Subcutaneous abdominal adipose tissue (tissue), 5 donors: ENCODE measurements at regions not wholly inside any gene's neighbourhood (a gene's known extent, or its start where the extent isn't known, plus 50 kb on each side); places are given as distances from the start of the nearest gene placed in this dataset.

Experiments
- H3K27ac ChIP-seq: one replicate; pipeline ENCODE4 v1.7.0; 2013; ENCODE audit warnings: low read depth, mild to moderate bottlenecking, inconsistent platforms, low read length, moderate library complexity
- H3K27me3 ChIP-seq, 5 donors: one replicate each; pipeline ENCODE4 v1.7.0; 2013; ENCODE audit warnings: low read length in 5 of 5, inconsistent platforms in 1 of 5; ENCODE audit not compliant: control insufficient read depth in 5 of 5, insufficient read depth in 4 of 5
- H3K36me3 ChIP-seq, 5 donors: one replicate each; pipeline ENCODE4 v1.7.0; 2013; ENCODE audit warnings: low read length in 5 of 5; ENCODE audit not compliant: control insufficient read depth in 5 of 5, insufficient read depth in 5 of 5
- H3K4me1 ChIP-seq, 5 donors: one replicate each; pipeline ENCODE4 v1.7.0; 2013; ENCODE audit warnings: low read length in 5 of 5, mild to moderate bottlenecking in 3 of 5, moderate library complexity in 1 of 5; ENCODE audit not compliant: control insufficient read depth in 5 of 5, insufficient read depth in 5 of 5
- H3K4me3 ChIP-seq, 5 donors: one replicate each; pipeline ENCODE4 v1.7.0; 2013; ENCODE audit warnings: low read length in 5 of 5, low read depth in 1 of 5
- H3K9ac ChIP-seq, 5 donors: one replicate each; pipeline ENCODE4 v1.7.0; 2013; ENCODE audit warnings: low read length in 5 of 5, mild to moderate bottlenecking in 4 of 5, moderate library complexity in 3 of 5
- H3K9me3 ChIP-seq, 5 donors: one replicate each; pipeline ENCODE4 v1.7.0; 2013; ENCODE audit warnings: low read length in 5 of 5; ENCODE audit not compliant: control insufficient read depth in 5 of 5
- donor health status: healthy.
- donor health status: healthy.
- donor health status: healthy.
- donor health status: healthy.
- donor health status: healthy.

DNA sequence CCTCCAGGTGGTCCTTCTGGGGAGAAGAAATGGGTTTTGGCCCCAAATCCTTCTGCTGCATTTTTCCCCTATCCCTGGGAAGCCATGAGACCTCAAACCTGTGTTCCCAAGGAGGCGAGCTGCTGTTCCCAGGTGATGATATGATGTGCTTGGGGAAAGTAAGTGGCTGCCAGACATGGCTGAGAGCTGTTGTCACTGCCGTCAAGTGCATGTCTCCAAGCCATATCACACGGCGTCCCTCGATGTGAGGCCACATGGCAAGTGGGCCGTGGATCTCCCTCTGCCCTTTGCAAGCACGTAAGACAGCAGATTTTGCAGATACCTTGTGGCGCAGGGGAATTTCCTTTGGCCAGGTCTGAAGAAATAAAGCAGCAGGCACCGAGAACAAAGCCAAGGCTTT, 103.7 kb upstream of the CD93 start:
- peaks cover 0 to 7% (median 0%) of the 10 kb centered on the region in 5 donors for H3K27me3 ChIP-seq
- no peak overlapping the region for H3K9ac ChIP-seq
- H3K4me3 ChIP-seq, result no peak overlapping the region
- no peaks in the 10 kb centered on the region for H3K4me1 ChIP-seq
- H3K9me3 ChIP-seq, result no peaks in the 10 kb centered on the region
- no peak overlapping the region for H3K27ac ChIP-seq
- no peaks in the 10 kb centered on the region for H3K36me3 ChIP-seq

DNA sequence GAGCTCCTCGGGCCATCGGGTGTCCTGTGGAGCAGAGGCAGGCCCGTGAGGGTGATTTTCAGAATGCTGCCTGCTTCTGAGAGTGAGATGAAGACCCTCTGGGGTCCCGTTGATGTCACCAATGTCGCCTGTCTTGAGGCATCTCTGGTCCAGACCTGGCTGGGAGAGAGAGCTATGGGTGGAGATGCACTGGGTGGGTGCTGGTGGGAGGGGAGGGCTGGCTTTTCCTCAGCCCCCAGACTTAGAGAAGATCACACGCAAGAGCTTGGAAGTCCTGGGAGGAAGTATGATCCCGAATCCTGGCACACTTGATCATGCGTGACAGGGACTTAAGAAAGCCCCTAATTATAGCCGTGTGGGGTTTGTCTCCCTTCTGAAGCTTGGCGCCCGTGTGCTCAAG, 103.2 kb upstream of the CD93 start:
- H3K4me3 ChIP-seq, result no peak overlapping the region
- no peaks in the 10 kb centered on the region for H3K36me3 ChIP-seq
- H3K9me3 ChIP-seq, result no peaks in the 10 kb centered on the region
- peaks cover 0 to 7% (median 0%) of the 10 kb centered on the region in 5 donors for H3K27me3 ChIP-seq
- H3K9ac ChIP-seq, result no peak overlapping the region
- no peaks in the 10 kb centered on the region for H3K4me1 ChIP-seq
- no peak overlapping the region for H3K27ac ChIP-seq

DNA sequence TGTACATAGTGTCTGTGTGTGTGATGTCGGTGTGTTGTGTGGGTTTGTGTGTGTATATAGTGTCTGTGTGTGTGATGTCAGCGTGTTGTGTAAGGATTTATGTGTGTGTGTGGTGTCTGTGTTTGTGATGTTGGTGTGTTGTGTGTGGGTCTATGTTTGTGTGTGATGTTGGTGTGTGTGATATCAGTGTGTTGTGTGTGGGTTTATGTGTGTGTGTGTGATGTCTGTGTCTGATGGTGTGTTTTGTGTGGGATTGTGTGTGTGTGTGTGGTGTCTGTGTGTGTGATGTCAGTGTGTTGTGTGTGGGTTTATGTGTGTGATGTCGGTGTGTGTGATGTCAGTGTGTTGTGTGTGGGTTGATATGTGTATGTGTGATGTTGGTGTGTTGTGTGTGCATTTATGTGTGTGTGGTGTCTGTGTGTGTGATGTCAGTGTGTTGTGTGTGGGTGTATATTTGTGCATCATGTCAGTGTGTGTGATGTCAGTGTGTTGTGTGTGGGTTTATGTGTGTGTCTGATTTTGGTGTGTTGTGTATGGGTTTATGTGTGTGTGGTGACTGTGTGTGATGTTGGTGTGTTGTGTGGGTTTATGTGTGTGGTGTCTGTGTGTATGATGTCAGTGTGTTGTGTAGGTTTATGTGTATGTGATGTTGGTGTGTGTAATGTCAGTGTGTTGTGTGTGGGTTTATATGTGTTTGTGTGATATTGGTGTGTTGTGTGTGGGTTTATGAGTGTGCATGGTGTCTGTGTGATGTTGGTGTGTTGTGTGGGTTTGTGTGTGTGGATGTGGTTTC, 102.4 kb upstream of the CD93 start:
- Histone ChIP-seq H3K4me1 (no peaks in the 10 kb centered on the region), H3K4me3 (peak overlapping the region in 1 of 5 donors; percentile 48), H3K27ac (no peak overlapping the region), H3K9ac (no peak overlapping the region), H3K36me3 (no peaks in the 10 kb centered on the region), H3K27me3 (peaks cover 0 to 7% (median 0%) of the 10 kb centered on the region in 5 donors), H3K9me3 (no peaks in the 10 kb centered on the region)

GRCh38 chr20:23187751-23188150, 101.6 kb upstream of the CD93 start:
- no peak overlapping the region for H3K27ac ChIP-seq
- H3K36me3 ChIP-seq, result no peaks in the 10 kb centered on the region
- no peak overlapping the region for H3K9ac ChIP-seq
- peaks cover 0 to 7% (median 0%) of the 10 kb centered on the region in 5 donors for H3K27me3 ChIP-seq
- H3K9me3 ChIP-seq, result no peaks in the 10 kb centered on the region
- peak overlapping the region in 1 of 5 donors; percentile 48 for H3K4me3 ChIP-seq
- no peaks in the 10 kb centered on the region for H3K4me1 ChIP-seq

- Histone ChIP-seq H3K4me1 (no peaks in the 10 kb centered on the region), H3K9me3 (no peaks in the 10 kb centered on the region), H3K27me3 (peaks cover 0 to 7% (median 0%) of the 10 kb centered on the region in 5 donors), H3K27ac (no peak overlapping the region), H3K9ac (no peak overlapping the region), H3K36me3 (no peaks in the 10 kb centered on the region), H3K4me3 (no peak overlapping the region)
Measured at GRCh38 chr20:23186808-23187207, 100.7 kb upstream of the CD93 start.

- Histone ChIP-seq H3K4me1 (peaks cover 0 to 36% (median 8%) of the 10 kb centered on the region in 5 donors), H3K4me3 (no peak overlapping the region), H3K27me3 (peaks cover 0 to 3% (median 0%) of the 10 kb centered on the region in 5 donors), H3K9me3 (peaks cover 0 to 7% (median 0%) of the 10 kb centered on the region in 5 donors), H3K27ac (peak overlapping the region; percentile 23), H3K36me3 (no peaks in the 10 kb centered on the region), H3K9ac (no peak overlapping the region)
Measured at GRCh38 chr20:23180451-23180921, 94.4 kb upstream of the CD93 start.

GRCh38 chr20:23179766-23180403, 93.8 kb upstream of the CD93 start:
- no peak overlapping the region for H3K9ac ChIP-seq
- H3K36me3 ChIP-seq, result no peaks in the 10 kb centered on the region
- peaks cover 0 to 3% (median 0%) of the 10 kb centered on the region in 5 donors for H3K27me3 ChIP-seq
- peaks cover 0 to 7% (median 0%) of the 10 kb centered on the region in 5 donors for H3K9me3 ChIP-seq
- H3K27ac ChIP-seq, result peak overlapping the region; percentile 23
- H3K4me3 ChIP-seq, result no peak overlapping the region
- H3K4me1 ChIP-seq, result peaks cover 0 to 36% (median 8%) of the 10 kb centered on the region in 5 donors

- H3K4me1 ChIP-seq, result peaks cover 0 to 36% (median 8%) of the 10 kb centered on the region in 5 donors
- no peak overlapping the region for H3K27ac ChIP-seq
Measured at GRCh38 chr20:23178806-23179205, 92.7 kb upstream of the CD93 start.

DNA sequence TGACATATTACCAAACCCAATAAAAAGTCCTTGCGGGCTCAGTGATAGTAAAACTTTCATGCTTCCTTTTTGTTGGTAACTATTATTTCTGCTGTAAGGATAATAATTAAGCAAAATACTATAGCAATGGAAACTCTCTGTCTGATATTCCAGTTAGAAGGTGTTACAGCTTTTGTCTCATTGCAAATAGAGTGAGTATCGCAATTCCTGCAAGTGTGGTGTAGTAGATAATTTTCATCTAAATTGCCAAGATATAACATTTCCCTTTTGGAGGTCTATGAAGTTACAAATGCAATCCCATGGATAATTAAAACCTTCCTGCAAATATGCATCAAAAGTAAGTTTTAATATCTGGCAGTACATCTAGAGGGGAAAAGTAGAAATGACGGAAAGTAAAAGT, 88.7 kb upstream of the CD93 start:
- Histone ChIP-seq H3K9ac (no peak overlapping the region), H3K36me3 (no peaks in the 10 kb centered on the region), H3K27me3 (peaks cover 0 to 3% (median 0%) of the 10 kb centered on the region in 5 donors), H3K4me3 (no peak overlapping the region), H3K4me1 (peaks cover 0 to 24% (median 0%) of the 10 kb centered on the region in 5 donors), H3K27ac (no peak overlapping the region), H3K9me3 (peaks cover 0 to 7% (median 0%) of the 10 kb centered on the region in 5 donors)

More at GRCh38 chr20:23178806-23179205, 92.7 kb upstream of the CD93 start:
- no peak overlapping the region for H3K4me3 ChIP-seq
- no peak overlapping the region for H3K9ac ChIP-seq
- peaks cover 0 to 3% (median 0%) of the 10 kb centered on the region in 5 donors for H3K27me3 ChIP-seq
- H3K9me3 ChIP-seq, result peaks cover 0 to 7% (median 0%) of the 10 kb centered on the region in 5 donors
- no peaks in the 10 kb centered on the region for H3K36me3 ChIP-seq

- Histone ChIP-seq H3K4me1 (peaks cover 0 to 16% (median 13%) of the 10 kb centered on the region in 5 donors), H3K9ac (no peak overlapping the region), H3K27me3 (no peaks in the 10 kb centered on the region), H3K4me3 (no peak overlapping the region), H3K36me3 (no peaks in the 10 kb centered on the region), H3K27ac (no peak overlapping the region), H3K9me3 (peaks cover 0 to 3% (median 0%) of the 10 kb centered on the region in 5 donors)
Measured at GRCh38 chr20:23167431-23167830, 81.3 kb upstream of the CD93 start.
